GM12878 (cell line): ENCODE measurements at regions not wholly inside any gene's neighbourhood (a gene's known extent, or its start where the extent isn't known, plus 50 kb on each side); places are given as distances from the start of the nearest gene placed in this dataset.

ENCODE experiments used
- ATAC-seq: fragments of 200-7000 bp; cut with Tn5 transposase; 3 replicates; pipeline ENCODE4 v1.9.1; 2020; ENCODE audit warnings: mild to moderate bottlenecking, moderate library complexity
- BruUV-seq: library from RNA; stranded (reverse); fragments of 400-500 nt; replicated peaks from 2 replicates; lab custom pipeline; 2021; lab: Mats Ljungman, UMichigan
- CTCF ChIA-PET: fragments of 300-600 bp; sonication (Branson Sonifier 250); formaldehyde crosslinking; extraction: SDS; loops from one replicate; lab custom pipeline; 2021; ENCODE audit warnings: inconsistent platforms; lab: Yijun Ruan, JAX
- POLR2A ChIA-PET: fragments of 350-600 bp; formaldehyde crosslinking; extraction: SDS; loops from one replicate; lab custom pipeline; 2021; ENCODE audit warnings: inconsistent platforms; lab: Charles Lee
- RAD21 ChIA-PET: fragments of 300-600 bp; sonication (Branson Sonifier 250); formaldehyde crosslinking; loops from one replicate; lab custom pipeline; 2023; ENCODE audit warnings: antibody characterized with exemption; ENCODE audit not compliant: unreplicated experiment; lab: Charles Lee
- SMC1A ChIA-PET: fragments of 300-600 bp; sonication (Branson Sonifier 250); formaldehyde crosslinking; loops from one replicate; lab custom pipeline; 2023; ENCODE audit not compliant: unreplicated experiment, uncharacterized antibody; lab: Charles Lee
- DNase-seq: peaks from one replicate; pipeline ENCODE4 v3.0.0-alpha.2; 2011; ENCODE audit warnings: low read depth, low spot score
- FAIRE-seq: peaks from 3 replicates; lab custom pipeline; 2011; peaks lifted over from hg19 to GRCh38; lab: Jason Lieb, UNC
- H2AFZ ChIP-seq: 2 replicates; pipeline ENCODE4 v1.6.0; 2011; ENCODE audit warnings: low read depth, low read length, control low read depth; ENCODE audit not compliant: control insufficient read depth
- H3K27ac ChIP-seq: 2 replicates; pipeline ENCODE4 v1.5.1; 2011; ENCODE audit warnings: control low read depth; ENCODE audit not compliant: control insufficient read depth, insufficient read depth
- H3K27me3 ChIP-seq, 2 experiments: replicated peaks in 1 of 2; 2 replicates each; pipeline versions ENCODE4 v1.6.0 to v1.6.1; 2011; ENCODE audit warnings: low read length in 1 of 2; ENCODE audit not compliant: control insufficient read depth in 2 of 2, insufficient read depth in 2 of 2
- H3K36me3 ChIP-seq, 2 experiments: 2 replicates each; pipeline ENCODE4 v1.5.1; 2011; ENCODE audit warnings: low read length in 1 of 2; ENCODE audit not compliant: control insufficient read depth in 2 of 2, insufficient read depth in 2 of 2
- H3K4me1 ChIP-seq: 2 replicates; pipeline ENCODE4 v1.6.1; 2011; ENCODE audit warnings: mild to moderate bottlenecking, low read length, moderate library complexity, mixed read lengths; ENCODE audit not compliant: control insufficient read depth, insufficient read depth
- H3K4me2 ChIP-seq: 2 replicates; pipeline ENCODE4 v1.6.0; 2011; ENCODE audit warnings: control low read depth; ENCODE audit not compliant: control insufficient read depth, insufficient read depth
- H3K4me3 ChIP-seq: fragments of 200-600 bp; sonication (generic); 2 replicates; pipeline ENCODE4 v1.5.1; 2016
- H3K79me2 ChIP-seq: 2 replicates; pipeline ENCODE4 v1.6.0; 2011; ENCODE audit warnings: low read length; ENCODE audit not compliant: control insufficient read depth, insufficient read depth
- H3K9ac ChIP-seq: 2 replicates; pipeline ENCODE4 v1.8.0; 2011; ENCODE audit warnings: low read length, control low read depth, mixed read lengths; ENCODE audit not compliant: control insufficient read depth, insufficient read depth
- H3K9me3 ChIP-seq: replicated peaks from 3 replicates; pipeline ENCODE4 v1.5.1; 2011; ENCODE audit warnings: mild to moderate bottlenecking, low read length; ENCODE audit not compliant: control insufficient read depth, insufficient read depth
- H4K20me1 ChIP-seq: 2 replicates; pipeline ENCODE4 v1.6.0; 2011; ENCODE audit not compliant: control insufficient read depth, insufficient read depth
- NKRF ChIP-seq: fragments of 450-650 bp; conservative IDR thresholded peaks from 2 replicates; pipeline ENCODE4 v1.6.1; 2017; ENCODE audit warnings: mild to moderate bottlenecking, moderate library complexity
- SKIL ChIP-seq: fragments of 450-650 bp; IDR thresholded peaks from 2 replicates; pipeline ENCODE4 v1.6.1; 2017; ENCODE audit warnings: mild to moderate bottlenecking, low read depth, inconsistent platforms; ENCODE audit not compliant: poor library complexity, severe bottlenecking
- TCF3 ChIP-seq: IDR thresholded peaks from 2 replicates; pipeline ENCODE4 v1.6.1; 2012; ENCODE audit warnings: low read depth, mild to moderate bottlenecking, low read length, borderline replicate concordance; ENCODE audit not compliant: insufficient read depth
- WGBS: methylation state at CpG from one replicate; pipeline ENCODE4 v1.1.6; 2016; ENCODE audit warnings: low lambda C conversion rate; ENCODE audit not compliant: insufficient replicate concordance, insufficient coverage; ENCODE audit errors: missing lambda C conversion rate; 5-methylcytosine and 5-hydroxymethylcytosine counted together
- in situ Hi-C: fragments of 300-500 bp; cut with MboI; formaldehyde crosslinking; loops from 9 replicates; pipeline ENCODE4 v1.14.3; 2018; ENCODE audit warnings: mixed read lengths
- intact Hi-C: fragments of 100-400 bp; cut with micrococcal nuclease; formaldehyde crosslinking; loops from one replicate; pipeline ENCODE4 v1.14.2; 2022; ENCODE audit not compliant: unreplicated experiment
- TF ChIP-seq, protein P1 (sequence below): fragments of 450-650 bp; IDR thresholded peaks from 2 replicates; pipeline ENCODE4 v1.6.1; 2018; ENCODE audit warnings: mild to moderate bottlenecking, low read depth, moderate library complexity; ENCODE audit not compliant: partially characterized antibody
- TF ChIP-seq, protein P2 (sequence below): IDR thresholded peaks from 2 replicates; pipeline ENCODE4 v1.6.1; 2012; ENCODE audit warnings: low read length, inconsistent platforms

DNA sequence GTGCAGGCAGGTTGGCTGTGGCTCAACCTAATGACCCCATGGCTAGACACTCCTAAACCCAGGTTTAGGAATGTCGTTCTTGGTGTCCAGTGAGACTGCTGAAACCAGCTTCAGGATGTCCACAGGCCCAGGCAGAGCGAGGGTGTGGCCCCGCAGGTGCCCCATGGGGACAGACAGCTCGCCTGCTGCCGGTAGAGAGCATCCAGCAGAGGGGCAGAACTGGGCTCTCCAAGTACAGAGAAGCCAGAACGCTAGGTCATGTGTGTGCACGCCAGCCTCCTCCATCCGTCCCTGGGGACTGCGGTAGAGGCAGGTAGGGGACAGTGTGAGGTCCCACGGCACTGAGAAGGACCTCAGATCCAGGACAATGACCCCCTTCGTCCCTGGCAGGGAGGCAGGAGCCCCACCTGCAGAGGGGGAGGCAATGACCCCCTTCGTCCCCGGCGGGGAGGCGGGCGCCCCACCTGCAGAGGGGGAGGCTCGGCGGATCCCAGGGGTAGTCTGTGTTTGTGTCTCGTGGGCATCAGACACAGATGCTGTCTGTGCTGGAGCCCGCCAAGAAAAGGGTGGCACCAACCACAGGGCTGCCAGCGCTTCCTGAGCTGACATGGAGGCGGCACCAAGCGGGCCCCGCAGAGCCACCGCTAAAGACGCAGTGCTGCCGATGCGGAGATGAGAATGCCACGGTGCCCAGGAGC is 118.4 kb downstream of the FAM53A start:
- FAIRE-seq: no peak
- ChIA-PET CTCF (interaction anchor here (0.7 kb wide), 1 partner anchor 19 kb away, joined by 3 read pairs; no protein-coding TSS in a partner anchor), SMC1A (no interaction called here), POLR2A (no interaction called here), RAD21 (no interaction called here)
- Histone ChIP-seq H3K27ac (no peak overlapping the region), H3K9ac (no peak overlapping the region), H4K20me1 (no peaks in the 10 kb centered on the region), H3K4me3 (no peak overlapping the region), H3K4me1 (no peaks in the 10 kb centered on the region), H3K36me3 (no peaks in the 10 kb centered on the region), H2AFZ (no peak overlapping the region), H3K79me2 (no peaks in the 10 kb centered on the region), H3K9me3 (no peaks in the 10 kb centered on the region), H3K27me3 (no peaks in the 10 kb centered on the region), H3K4me2 (no peak overlapping the region)
- no TSS peak for BruUV-seq
- intact Hi-C loops (no loop called here), in situ Hi-C loops (no loop called here)
- no peak; the same call in 2 of the 3 replicates for ATAC-seq
- DNase-seq: no peak
- TF ChIP-seq, protein P1, sequence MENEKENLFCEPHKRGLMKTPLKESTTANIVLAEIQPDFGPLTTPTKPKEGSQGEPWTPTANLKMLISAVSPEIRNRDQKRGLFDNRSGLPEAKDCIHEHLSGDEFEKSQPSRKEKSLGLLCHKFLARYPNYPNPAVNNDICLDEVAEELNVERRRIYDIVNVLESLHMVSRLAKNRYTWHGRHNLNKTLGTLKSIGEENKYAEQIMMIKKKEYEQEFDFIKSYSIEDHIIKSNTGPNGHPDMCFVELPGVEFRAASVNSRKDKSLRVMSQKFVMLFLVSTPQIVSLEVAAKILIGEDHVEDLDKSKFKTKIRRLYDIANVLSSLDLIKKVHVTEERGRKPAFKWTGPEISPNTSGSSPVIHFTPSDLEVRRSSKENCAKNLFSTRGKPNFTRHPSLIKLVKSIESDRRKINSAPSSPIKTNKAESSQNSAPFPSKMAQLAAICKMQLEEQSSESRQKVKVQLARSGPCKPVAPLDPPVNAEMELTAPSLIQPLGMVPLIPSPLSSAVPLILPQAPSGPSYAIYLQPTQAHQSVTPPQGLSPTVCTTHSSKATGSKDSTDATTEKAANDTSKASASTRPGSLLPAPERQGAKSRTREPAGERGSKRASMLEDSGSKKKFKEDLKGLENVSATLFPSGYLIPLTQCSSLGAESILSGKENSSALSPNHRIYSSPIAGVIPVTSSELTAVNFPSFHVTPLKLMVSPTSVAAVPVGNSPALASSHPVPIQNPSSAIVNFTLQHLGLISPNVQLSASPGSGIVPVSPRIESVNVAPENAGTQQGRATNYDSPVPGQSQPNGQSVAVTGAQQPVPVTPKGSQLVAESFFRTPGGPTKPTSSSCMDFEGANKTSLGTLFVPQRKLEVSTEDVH: no peak
- no peak for TF ChIP-seq SKIL
- no peak for TF ChIP-seq TCF3
- TF ChIP-seq, protein P2, sequence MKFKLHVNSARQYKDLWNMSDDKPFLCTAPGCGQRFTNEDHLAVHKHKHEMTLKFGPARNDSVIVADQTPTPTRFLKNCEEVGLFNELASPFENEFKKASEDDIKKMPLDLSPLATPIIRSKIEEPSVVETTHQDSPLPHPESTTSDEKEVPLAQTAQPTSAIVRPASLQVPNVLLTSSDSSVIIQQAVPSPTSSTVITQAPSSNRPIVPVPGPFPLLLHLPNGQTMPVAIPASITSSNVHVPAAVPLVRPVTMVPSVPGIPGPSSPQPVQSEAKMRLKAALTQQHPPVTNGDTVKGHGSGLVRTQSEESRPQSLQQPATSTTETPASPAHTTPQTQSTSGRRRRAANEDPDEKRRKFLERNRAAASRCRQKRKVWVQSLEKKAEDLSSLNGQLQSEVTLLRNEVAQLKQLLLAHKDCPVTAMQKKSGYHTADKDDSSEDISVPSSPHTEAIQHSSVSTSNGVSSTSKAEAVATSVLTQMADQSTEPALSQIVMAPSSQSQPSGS: no peak
- TF ChIP-seq NKRF: no peak
- WGBS: 55% methylated on average over 29 of the region's 29 CpGs
